ENCODE measurements at regions not wholly inside any gene's neighbourhood (a gene's known extent, or its start where the extent isn't known, plus 50 kb on each side); places are given as distances from the start of the nearest gene placed in this dataset.
A peak's percentile ranks its signal among the peaks of the same experiment; 100 is the strongest.
"Not testable (repeated sequence)": the region's sequence is repeated elsewhere in the genome, so short reads cannot be mapped to it uniquely, and the experiment has no call there.

DNA sequence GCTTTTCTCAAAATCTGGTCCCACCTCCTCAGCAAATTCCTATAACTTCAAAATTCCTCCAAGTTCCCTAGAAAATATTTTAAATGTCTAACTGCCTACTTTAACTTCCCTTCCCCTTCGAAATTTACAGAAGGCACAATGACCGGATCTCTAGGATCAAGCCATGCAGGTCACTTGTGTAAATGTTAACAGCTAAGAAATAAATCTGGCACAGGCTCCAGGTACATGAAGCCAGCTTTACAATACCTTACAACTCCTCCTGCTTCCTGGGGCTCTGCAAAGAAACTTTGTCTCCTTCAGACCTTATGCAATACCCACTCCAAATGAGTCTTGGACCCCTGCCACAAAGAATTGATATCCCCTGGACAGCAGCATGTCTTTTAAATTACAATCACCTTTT is 1164.2 kb downstream of the BRINP3 start:
- in situ Hi-C loops (cut with HindIII; ENCODE audit: low sequenced_read_pairs): no loop called here
- TF ChIP-seq, protein P1, sequence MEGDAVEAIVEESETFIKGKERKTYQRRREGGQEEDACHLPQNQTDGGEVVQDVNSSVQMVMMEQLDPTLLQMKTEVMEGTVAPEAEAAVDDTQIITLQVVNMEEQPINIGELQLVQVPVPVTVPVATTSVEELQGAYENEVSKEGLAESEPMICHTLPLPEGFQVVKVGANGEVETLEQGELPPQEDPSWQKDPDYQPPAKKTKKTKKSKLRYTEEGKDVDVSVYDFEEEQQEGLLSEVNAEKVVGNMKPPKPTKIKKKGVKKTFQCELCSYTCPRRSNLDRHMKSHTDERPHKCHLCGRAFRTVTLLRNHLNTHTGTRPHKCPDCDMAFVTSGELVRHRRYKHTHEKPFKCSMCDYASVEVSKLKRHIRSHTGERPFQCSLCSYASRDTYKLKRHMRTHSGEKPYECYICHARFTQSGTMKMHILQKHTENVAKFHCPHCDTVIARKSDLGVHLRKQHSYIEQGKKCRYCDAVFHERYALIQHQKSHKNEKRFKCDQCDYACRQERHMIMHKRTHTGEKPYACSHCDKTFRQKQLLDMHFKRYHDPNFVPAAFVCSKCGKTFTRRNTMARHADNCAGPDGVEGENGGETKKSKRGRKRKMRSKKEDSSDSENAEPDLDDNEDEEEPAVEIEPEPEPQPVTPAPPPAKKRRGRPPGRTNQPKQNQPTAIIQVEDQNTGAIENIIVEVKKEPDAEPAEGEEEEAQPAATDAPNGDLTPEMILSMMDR (IDR thresholded peaks at IDR 0.05; ENCODE audit: low read depth, low read length, missing control alignments): no peak
- H3K4me3 ChIP-seq (ENCODE audit: low read depth, low read length): no peak overlapping the region
- no peak for DNase-seq (ENCODE audit: low read depth)

DNA sequence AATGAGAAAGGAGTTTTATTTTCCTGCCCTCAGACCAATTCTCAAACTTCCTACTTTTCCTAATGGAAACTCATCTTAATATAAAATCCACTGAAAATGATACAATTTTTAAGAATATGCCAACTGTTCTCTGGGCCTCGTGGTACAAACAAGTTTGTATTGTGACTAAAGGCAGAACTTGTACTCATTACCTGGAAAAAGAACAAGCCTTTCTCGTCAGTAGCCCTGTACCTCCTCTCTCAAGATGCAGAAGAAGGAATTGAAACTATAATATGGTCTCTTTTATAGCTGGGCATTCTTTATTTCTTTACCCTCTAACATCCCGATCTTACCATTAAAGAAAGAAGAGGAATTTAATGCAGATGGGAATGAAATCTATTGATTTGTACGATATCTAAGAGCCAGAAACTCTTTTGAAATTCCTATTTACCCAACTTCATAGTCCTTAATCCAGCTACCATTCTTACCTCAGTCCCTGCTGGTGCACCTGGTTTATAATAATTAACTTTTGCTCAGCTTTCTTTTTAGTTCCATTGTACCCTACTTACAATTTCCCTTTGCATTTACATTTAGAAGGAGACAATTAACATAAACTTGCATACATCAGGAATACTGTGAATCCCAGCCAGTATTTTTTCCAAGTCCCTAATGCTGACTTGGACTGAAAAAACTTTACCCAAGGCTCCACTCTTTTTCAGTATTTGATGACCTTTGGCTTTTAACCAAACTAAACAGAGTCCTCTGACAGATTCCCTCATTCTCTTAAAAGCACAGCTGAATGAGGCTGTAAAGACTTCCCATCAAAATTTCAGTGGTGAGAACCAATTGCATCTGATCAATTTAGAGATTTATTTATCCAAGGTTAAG is 1162.4 kb downstream of the BRINP3 start:
- TF ChIP-seq, protein P1 (IDR thresholded peaks at IDR 0.05; ENCODE audit: low read depth, low read length, missing control alignments): no peak
- H3K4me3 ChIP-seq (ENCODE audit: low read depth, low read length): no peak overlapping the region
- DNase-seq (ENCODE audit: low read depth): no peak
- in situ Hi-C loops (cut with HindIII; ENCODE audit: low sequenced_read_pairs): no loop called here

DNA sequence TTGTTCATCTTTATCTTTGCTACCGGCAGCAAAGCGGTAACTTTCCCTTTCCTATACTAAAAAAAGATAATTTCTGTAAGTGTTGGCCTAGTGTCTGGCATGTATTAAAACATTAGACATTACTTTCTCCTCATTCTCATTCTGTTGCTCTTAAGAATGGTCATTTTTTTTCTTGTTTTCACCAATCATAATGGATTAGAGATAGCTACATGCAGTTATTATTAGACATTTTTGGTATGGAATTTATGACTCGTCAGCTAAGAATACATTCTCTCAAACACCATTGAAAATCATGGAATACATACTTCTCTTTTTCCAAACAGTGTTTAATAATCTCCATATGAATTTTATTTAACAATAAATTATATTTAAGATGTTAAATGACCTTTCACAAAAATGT is 1154.6 kb downstream of the BRINP3 start:
- peak; percentile 12 for DNase-seq (ENCODE audit: low read depth)
- TF ChIP-seq, protein P1 (IDR thresholded peaks at IDR 0.05; ENCODE audit: low read depth, low read length, missing control alignments): no peak
- in situ Hi-C loops (cut with HindIII; ENCODE audit: low sequenced_read_pairs): no loop called here
- no peak overlapping the region for H3K4me3 ChIP-seq (ENCODE audit: low read depth, low read length)

DNA sequence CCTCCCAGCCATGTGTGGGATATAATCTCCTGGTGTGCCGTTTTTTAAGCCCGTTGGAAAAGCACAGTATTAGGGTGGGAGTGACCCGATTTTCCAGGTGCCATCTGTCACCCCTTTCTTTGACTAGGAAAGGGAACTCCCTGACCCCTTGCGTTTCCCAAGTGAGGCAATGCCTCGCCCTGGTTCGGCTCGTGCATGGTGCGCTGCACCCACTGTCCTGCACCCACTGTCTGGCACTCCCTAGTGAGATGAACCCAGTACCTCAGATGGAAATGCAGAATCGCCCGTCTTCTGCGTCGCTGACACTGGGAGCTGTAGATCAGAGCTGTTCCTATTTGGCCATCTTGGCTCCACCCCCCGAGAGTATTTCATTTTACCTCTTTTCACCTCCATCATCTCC is 1146.6 kb downstream of the BRINP3 start:
- DNase-seq (ENCODE audit: low read depth); H3K4me3 ChIP-seq (ENCODE audit: low read depth, low read length); in situ Hi-C loops (cut with HindIII; ENCODE audit: low sequenced_read_pairs): not testable (repeated sequence)

DNA sequence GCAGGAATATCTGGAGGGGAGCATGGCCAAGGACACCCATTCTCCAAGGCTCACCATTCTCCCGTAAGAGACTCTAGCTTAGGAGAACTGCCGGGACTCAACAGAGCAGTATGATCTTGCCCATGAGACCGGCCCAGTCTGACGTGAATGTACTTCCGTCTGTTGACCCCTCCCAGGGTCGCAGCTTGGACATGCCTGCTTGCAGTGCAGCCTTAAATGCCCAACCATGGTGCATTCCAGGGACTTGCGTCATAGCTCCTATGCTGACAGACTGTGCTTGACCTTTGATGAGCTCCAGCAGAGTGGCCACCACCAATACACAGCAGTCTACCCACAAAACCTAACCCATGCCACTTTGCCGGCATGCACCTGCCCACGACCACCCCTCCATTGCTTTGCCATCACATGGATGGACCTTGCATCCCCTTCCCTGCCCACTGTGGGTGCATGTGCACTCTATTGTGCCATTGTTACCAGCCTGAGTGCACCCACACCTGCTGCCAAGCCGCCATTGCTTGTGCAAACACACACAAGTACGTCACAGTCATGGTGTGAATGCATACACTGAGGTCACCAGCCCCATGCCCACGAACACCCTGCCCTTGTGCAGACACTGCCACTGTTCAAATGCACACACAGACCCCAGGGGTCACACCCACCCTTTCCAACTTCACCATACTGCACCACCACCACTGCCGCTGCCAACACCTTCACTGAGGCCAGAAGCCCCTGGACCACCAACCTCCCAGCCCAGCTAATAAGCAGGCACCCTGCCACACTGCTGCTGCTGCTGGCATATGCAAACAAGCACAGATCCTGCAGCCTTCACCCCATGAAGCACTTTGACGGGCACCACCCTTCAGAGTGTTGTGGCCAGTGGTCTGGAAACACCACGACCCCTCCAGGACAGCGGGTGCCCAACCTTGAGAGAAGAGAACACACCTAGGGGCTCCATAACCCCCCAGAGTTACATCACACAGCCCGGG is 1141.3 kb downstream of the BRINP3 start:
- no peak for DNase-seq (ENCODE audit: low read depth)
- TF ChIP-seq, protein P1 (IDR thresholded peaks at IDR 0.05; ENCODE audit: low read depth, low read length, missing control alignments): no peak
- in situ Hi-C loops (cut with HindIII; ENCODE audit: low sequenced_read_pairs): no loop called here

DNA sequence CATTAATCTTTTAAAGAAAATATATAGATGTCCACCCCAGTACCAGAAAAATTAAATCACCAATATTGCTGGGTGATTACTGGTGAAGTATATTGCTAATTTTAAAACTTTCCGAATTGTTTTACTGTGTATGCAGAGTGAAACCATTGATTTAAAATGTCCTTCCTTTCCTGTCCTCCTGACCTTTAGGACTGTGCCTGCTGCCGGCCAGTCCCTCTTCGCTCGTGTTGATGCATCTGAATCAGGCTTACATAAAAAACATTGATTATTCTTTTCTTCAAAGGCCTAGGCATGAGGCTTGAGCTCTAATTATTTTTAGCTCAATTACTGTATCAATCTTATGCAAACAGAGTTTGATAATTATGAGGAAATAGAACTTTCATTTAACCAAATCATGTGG is 1128.1 kb downstream of the BRINP3 start:
- TF ChIP-seq, protein P1 (IDR thresholded peaks at IDR 0.05; ENCODE audit: low read depth, low read length, missing control alignments): no peak

More for the DNA sequence above, 1141.3 kb downstream of the BRINP3 start:
- no peak overlapping the region for H3K4me3 ChIP-seq (ENCODE audit: low read depth, low read length)

More for the DNA sequence above, 1128.1 kb downstream of the BRINP3 start:
- H3K4me3 ChIP-seq (ENCODE audit: low read depth, low read length): no peak overlapping the region
- in situ Hi-C loops (cut with HindIII; ENCODE audit: low sequenced_read_pairs): no loop called here
- no peak for DNase-seq (ENCODE audit: low read depth)
